ENCODE measurements at regions not wholly inside any gene's neighbourhood (a gene's known extent, or its start where the extent isn't known, plus 50 kb on each side); places are given as distances from the start of the nearest gene placed in this dataset.

DNA sequence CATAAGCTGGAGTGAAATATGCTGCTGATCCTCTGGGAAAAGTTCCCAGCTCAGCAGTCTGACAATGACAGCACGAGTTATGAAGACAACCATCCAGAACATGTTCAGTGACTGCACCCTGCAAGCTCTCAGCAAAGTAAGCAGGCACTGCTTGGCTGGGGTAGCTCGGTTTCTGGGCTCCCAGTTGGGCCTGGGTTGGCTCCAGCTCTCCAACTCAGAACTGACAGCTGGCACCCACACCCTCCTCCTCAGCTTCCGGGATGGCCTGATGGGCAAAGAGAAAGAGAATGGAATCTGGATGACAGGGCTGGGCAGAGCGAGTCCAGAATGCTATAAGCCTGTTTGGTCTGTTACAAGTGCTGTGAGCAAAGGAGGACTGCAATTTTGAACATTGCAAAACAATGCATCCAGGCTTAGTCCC is 185.0 kb downstream of the CSNK1G3 start:
- H3K27ac ChIP-seq = no peak overlapping the region
- no peak for TF ChIP-seq ZFX (IDR thresholded peaks at IDR 0.05; ENCODE audit: borderline replicate concordance)
- TF ChIP-seq CTCF (IDR thresholded peaks at IDR 0.05) = no peak

DNA sequence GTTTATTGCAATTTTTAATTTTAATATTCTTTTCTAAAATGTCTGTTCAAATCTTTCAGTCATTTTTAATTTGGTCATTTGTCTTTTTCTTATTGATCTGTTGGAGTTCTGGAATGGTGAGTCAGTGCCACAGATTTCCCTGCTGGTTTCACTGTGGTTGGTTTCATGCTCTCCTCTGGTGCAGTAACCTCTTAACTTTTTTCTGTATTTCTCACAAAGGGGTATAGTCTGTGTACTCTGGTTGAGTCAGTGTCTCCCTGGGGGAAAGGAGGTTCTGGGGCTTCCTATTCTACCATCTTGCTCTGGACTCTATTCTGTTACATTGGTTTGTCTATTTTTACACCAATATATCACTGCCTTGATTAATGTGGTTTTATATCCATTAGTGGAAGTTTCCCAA is 178.8 kb downstream of the CSNK1G3 start:
- TF ChIP-seq ZFX (IDR thresholded peaks at IDR 0.05; ENCODE audit: borderline replicate concordance) (no peak), CTCF (IDR thresholded peaks at IDR 0.05) (no peak)
- no peak overlapping the region for H3K27ac ChIP-seq

DNA sequence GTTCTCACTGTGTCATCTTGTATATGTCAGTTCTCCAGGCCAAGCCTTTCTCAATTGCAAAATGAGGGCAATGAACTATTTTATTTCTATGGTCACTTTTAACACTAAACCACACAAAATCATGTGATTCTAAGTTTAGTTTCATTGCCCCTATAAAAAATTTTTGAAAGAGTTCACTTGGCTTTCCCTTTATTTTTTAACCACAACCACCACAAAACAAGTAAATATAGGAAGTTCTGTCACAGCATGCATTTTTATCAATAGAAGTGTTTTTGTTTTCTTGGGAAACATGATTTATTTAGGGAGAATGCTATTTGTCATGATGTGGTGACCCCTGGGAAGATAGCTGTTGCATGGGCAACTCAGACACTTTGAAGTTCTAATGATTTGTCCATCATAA is 169.1 kb downstream of the CSNK1G3 start:
- TF ChIP-seq ZFX (IDR thresholded peaks at IDR 0.05; ENCODE audit: borderline replicate concordance) = no peak
- TF ChIP-seq CTCF (IDR thresholded peaks at IDR 0.05) = no peak
- H3K27ac ChIP-seq = no peak overlapping the region

GRCh38 chr5:123673107-123673506 is 161.1 kb downstream of the CSNK1G3 start:
- H3K27ac ChIP-seq = no peak overlapping the region
- TF ChIP-seq ZFX (IDR thresholded peaks at IDR 0.05; ENCODE audit: borderline replicate concordance) (no peak), CTCF (IDR thresholded peaks at IDR 0.05) (no peak)

DNA sequence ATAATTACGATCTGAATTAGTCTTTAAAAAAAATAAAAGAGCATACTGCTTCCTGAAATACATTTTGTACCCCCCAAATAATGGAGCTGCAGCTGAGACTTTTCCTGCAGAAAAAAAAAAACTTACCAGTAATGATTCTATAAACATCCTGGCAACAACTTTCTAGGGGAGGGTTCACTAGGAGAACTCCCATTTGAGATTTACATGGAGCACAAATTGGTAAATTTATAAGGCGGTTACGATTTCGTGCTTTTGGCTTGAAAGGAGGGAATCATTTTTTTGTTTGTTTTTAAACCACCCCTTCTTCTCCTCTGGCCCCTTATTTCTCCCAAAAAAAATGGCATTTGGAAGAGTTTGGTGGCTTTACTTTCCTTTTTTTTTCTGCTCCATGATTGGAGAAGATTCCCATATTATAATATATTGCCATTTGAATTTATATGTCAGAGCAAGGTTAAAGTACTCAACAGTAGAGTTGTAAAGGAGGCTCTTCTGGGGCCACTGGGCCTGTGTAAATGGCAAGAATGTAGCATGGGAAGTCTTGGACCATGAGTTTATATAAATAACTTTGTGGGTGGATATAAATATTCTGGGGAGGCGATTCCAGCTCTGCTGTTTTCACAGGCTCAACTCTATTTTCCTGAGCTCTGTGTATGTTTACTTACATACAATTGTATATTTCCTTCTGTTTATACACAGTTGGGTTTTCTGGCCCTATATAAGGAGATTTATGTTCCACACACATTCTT is 159.9 kb downstream of the CSNK1G3 start:
- H3K27ac ChIP-seq = no peak overlapping the region
- TF ChIP-seq CTCF (IDR thresholded peaks at IDR 0.05) = no peak
- TF ChIP-seq ZFX (IDR thresholded peaks at IDR 0.05; ENCODE audit: borderline replicate concordance) = no peak

DNA sequence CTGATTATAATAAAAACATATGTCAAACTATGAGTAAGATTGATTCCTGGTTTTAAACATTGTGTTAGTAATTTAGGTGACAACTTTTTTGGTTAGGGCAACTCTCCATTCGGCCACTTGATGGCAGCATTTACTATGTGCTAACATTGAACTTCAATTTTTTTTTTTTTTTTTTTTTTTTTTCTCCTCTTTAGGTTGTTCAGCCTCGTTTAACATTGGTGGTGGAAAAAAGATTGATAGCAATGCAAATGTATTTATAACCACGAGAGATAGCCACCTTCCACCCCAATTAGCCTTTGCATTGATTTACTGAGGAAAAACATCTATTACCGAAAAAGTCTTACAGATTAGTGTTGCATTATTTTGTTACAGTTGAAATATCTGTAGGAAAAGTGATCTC is 159.1 kb downstream of the CSNK1G3 start:
- TF ChIP-seq CTCF (IDR thresholded peaks at IDR 0.05) (peak; percentile 87), ZFX (IDR thresholded peaks at IDR 0.05; ENCODE audit: borderline replicate concordance) (no peak)
- no peak overlapping the region for H3K27ac ChIP-seq

All from 22Rv1 (cell line).